Duodenal mucosa (tissue), 2 donors: ENCODE measurements at regions not wholly inside any gene's neighbourhood (a gene's known extent, or its start where the extent isn't known, plus 50 kb on each side); places are given as distances from the start of the nearest gene placed in this dataset.
"Not testable (repeated sequence)": the region's sequence is repeated elsewhere in the genome, so short reads cannot be mapped to it uniquely, and the experiment has no call there.

Source experiments
- H3K27ac ChIP-seq: one replicate; pipeline ENCODE4 v1.7.0; 2013; ENCODE audit warnings: low read depth, low read length
- H3K27me3 ChIP-seq, 2 donors: one replicate each; pipeline ENCODE4 v1.7.0; 2013; ENCODE audit warnings: low read length in 2 of 2, control low read depth in 1 of 2; ENCODE audit not compliant: insufficient read depth in 2 of 2, control insufficient read depth in 1 of 2
- H3K36me3 ChIP-seq, 2 donors: one replicate each; pipeline ENCODE4 v1.7.0; 2013; ENCODE audit warnings: low read length in 2 of 2, control low read depth in 1 of 2; ENCODE audit not compliant: insufficient read depth in 2 of 2, control insufficient read depth in 1 of 2
- H3K4me1 ChIP-seq, 2 donors: one replicate each; pipeline ENCODE4 v1.7.0; 2013; ENCODE audit warnings: low read length in 2 of 2, control low read depth in 1 of 2; ENCODE audit not compliant: insufficient read depth in 2 of 2, control insufficient read depth in 1 of 2
- H3K4me3 ChIP-seq, 2 donors: one replicate each; pipeline ENCODE4 v1.7.0; 2013; ENCODE audit warnings: low read length in 2 of 2, low read depth in 1 of 2
- H3K9ac ChIP-seq, 2 donors: one replicate each; pipeline ENCODE4 v1.7.0; 2013; ENCODE audit warnings: low read length in 2 of 2, low read depth in 1 of 2
- H3K9me3 ChIP-seq, 2 donors: one replicate each; pipeline ENCODE4 v1.7.0; 2013; ENCODE audit warnings: low read length in 2 of 2, control low read depth in 1 of 2; ENCODE audit not compliant: control insufficient read depth in 1 of 2

DNA sequence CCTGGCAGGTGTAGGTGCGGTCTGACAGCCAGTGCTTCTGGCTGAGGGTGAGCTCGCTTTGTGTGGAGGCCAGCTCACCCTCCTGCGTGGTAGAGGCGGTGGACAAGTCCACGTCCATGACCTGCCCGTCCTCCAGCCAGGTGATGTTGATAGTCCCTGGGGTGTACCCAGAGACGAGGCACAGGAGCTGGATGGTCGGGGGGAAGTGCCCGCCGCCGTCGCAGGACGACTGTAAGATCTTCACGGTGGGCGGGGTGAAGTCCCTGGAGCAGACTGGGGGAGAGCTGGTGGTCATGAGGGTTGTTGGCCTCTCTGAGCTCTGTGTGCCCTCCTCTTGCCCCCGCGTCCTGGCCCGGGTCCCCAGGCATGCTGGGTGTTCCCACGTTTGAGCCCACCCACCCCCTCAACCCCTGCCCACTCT lies 74.6 kb downstream of the TMEM121 start:
- H3K4me3 ChIP-seq: no peak overlapping the region
- no peaks in the 10 kb centered on the region for H3K36me3 ChIP-seq
- peaks cover 0 to 3% of the 10 kb centered on the region in 2 donors for H3K4me1 ChIP-seq
- H3K27me3 ChIP-seq: no peaks in the 10 kb centered on the region
- H3K27ac ChIP-seq: no peak overlapping the region
- no peaks in the 10 kb centered on the region for H3K9me3 ChIP-seq
- no peak overlapping the region for H3K9ac ChIP-seq

DNA sequence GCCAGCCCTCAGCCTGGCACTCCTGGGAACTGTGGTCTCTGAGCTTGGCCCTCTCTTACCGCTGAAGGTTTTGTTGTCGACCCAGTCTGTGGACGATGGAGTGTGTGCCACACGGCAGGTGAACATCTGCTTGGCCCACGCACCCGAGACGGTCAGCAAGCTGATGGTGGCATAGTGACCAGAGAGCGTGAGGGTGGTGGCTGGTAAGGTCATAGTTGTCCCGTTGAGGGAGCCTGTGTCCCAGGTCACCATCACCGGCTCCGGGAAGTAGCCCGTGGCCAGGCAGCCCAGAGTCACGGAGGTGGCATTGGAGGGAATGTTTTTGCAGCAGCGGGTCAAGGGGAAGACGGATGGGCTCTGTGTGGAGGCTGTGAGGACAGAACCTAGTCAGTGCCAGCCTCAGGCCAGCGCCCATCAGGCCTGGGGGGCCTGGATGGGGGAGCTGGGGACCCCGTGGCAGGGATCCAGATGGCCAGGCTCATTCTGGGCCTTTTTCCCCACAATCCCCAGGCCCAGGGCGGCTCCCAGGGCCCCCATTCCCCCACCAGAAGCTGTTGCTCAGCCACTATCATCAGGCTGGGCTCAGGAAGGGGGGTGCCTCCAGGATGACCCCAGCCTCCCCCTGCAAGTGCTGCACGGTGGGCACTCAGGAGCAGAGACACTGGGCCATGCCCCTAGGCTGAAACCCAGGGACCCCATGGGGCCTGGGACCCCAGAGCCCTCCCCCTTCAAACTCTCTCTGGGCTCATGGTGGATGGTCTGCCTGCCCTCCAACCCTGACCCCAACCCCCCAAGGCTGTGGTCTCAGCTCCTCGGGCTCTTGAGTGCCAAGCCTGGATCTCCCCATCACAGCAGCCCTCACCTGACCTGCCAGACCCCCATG lies 75.2 kb downstream of the TMEM121 start:
- Histone ChIP-seq H3K27me3 (no peaks in the 10 kb centered on the region), H3K9me3 (no peaks in the 10 kb centered on the region), H3K4me3 (no peak overlapping the region), H3K9ac (no peak overlapping the region), H3K27ac (no peak overlapping the region), H3K36me3 (no peaks in the 10 kb centered on the region), H3K4me1 (peaks cover 0 to 3% of the 10 kb centered on the region in 2 donors)

DNA sequence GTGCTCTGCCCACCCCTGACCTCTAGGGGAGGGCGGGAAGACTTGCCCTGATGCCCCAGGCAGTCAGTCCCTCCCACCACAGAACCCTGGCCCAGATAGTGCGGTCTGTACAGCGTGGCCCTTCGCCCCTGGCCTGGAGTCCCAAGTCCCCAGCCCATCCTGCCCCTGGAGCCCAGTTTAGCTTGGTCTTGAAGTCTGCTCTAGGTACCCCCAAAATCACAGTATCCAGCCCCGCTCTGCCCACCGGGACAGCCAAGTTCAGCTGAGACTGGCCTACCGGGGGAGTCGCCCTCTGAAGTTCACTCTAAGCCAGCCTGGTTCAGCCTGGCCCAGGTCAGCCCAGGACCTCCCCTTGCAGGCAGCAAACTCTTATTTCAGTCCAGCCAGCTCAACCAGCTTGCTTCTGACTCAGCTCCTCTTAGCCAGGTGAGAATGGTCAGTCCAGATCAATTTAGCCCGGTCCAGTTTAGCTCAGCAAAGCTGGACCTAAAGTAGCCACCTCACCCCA lies 75.9 kb downstream of the TMEM121 start:
- H3K27me3 ChIP-seq: no peaks in the 10 kb centered on the region
- H3K9me3 ChIP-seq: no peaks in the 10 kb centered on the region
- no peak overlapping the region for H3K4me3 ChIP-seq
- H3K27ac ChIP-seq: no peak overlapping the region
- H3K36me3 ChIP-seq: no peaks in the 10 kb centered on the region
- H3K4me1 ChIP-seq: peaks cover 0 to 3% of the 10 kb centered on the region in 2 donors
- H3K9ac ChIP-seq: no peak overlapping the region

DNA sequence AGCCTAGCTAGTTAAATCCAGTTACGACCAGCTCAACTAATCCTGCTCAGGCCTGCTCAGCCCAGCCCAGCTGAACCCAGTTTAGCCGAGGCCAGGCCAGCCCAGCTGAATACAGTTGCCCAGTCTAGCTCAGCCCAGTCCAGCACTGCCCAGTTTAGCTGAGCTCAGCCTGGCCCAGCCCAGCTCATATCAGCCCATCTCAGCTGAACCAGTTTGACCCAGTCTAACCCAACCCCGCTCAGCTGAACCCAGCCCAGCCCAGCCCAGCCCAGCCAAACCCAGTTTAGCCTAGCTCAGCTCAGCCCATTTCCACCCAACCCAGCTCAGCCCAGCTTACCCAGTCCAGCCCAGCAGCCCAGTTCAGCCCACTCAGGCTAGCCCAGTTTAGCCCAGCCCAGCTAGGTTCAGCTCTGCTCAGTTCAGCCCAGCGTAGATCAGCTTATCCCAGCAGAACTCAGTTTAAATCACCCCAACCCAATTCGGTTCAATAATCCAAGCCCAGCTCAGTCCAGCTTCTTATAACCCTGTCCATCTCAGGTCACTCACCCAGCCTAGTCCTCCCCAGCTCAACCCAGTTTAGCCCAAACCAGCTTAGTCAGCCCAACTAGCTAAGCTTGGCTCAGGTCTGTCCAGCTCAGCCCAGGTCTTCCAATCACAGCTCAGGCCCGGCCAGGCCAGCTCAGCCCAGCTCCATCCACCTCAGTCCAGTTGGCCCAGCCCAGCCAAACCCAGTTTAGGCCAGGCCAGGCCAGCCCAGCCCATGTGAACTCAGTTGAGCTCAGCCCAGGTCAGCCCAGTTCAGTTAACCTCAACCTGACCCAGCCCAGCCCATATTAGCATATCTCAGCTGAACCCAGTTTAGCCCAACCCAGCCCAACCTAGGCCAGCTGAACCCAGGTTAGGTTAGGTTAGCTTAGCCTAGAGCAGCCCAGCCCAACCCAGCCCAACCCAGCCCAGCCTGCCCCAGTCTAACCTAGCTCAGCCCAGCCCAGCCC lies 76.7 kb downstream of the TMEM121 start:
- H3K9ac ChIP-seq: no peak overlapping the region

DNA sequence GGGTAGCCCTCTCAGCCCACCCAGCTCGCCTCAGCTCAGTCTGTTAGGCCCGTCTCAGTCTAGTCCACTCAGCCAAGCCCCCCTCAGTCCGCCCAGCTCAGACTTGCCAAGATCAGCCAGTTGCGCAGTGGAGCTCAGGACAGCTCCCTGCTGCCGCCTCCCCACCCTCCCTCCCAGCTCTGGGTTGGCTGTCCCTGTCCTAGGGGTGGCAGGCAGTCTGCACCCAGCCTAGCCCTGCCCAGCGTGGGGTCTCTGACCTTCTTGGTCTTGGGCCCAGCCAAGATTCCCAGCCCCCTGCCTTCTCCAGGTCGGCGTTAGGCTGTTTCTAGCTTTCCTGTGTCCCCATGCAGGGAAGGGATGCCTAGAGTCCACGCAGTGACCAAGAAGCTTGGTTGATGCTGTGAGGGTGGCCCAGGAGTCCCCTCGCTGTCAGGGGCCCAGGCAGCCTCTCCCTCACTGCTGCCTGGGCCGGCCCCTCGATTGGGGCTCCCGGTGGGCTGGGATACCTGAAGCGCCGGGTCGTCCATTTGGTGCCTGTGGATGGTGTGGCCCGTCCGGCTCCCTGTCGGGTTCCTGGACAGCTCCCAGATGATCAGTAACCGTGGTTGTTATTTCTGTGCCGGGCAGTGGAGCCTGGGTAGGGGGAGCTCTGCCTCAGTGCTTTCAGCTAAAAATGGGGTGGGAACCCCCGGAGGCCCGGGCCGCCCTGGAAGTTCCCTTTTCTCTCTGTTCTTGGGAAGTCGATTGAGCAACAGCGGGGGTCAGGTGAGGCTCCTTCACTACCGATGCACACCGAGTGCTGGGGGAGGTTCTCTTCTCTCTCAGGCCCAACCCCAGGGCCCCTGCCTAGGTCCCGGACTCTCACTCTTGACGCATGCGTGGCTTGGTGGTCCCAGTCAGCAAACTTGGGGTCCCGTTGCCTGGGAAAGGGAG lies 78.4 kb downstream of the TMEM121 start:
- H3K36me3 ChIP-seq, H3K27ac ChIP-seq, H3K27me3 ChIP-seq, H3K9ac ChIP-seq, H3K4me1 ChIP-seq, H3K4me3 ChIP-seq, H3K9me3 ChIP-seq: not testable (repeated sequence)

More for the DNA sequence above, 76.7 kb downstream of the TMEM121 start:
- Histone ChIP-seq H3K27me3 (no peaks in the 10 kb centered on the region), H3K9me3 (no peaks in the 10 kb centered on the region), H3K27ac (no peak overlapping the region), H3K4me1 (peaks cover 0 to 3% of the 10 kb centered on the region in 2 donors), H3K4me3 (no peak overlapping the region), H3K36me3 (no peaks in the 10 kb centered on the region)

DNA sequence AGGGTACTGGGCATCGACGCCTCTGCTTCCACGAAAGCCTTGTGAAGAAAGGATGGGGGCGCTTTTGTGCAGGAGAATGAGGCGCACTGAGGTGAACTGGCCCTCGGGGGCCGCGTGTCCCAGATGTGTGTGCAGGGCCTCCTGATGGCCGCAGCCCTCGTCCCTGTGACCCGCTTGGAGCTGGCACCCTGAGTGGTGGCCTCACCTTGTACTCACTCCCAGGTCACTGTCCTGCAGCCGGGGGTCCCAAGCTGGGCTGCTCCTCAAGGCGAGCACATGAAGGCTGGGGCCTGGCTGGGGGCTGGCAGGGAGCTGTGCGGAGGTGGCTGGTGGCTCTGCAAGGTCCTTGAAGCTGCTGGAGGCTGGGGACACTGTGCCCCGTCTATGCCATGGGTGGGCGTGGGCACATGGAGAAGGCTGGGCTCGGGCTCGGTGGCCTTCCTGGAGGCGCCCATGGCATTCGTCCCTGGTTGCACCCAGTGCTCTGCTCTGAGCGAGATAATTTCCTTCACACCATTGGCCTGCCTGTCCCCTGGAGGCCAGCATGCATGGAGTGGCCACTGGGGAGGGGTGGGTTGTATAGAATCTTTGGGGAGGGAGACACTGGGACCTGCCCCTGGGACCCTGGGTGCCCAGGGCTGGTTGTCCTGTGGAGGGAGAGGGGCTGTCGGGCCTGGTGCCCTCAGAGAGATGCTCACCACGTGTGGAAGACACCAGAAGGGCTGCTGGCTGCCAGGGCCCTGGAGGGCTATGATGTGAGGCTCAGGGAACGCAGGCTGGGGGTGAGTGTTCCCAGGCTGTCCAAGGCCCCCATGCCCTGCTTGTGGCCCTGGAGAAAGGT lies 79.3 kb downstream of the TMEM121 start:
- H3K4me1 ChIP-seq: peaks cover 0 to 3% of the 10 kb centered on the region in 2 donors
- no peak overlapping the region for H3K27ac ChIP-seq
- no peak overlapping the region for H3K4me3 ChIP-seq
- no peaks in the 10 kb centered on the region for H3K27me3 ChIP-seq
- no peaks in the 10 kb centered on the region for H3K9me3 ChIP-seq
- no peaks in the 10 kb centered on the region for H3K36me3 ChIP-seq
- no peak overlapping the region for H3K9ac ChIP-seq

DNA sequence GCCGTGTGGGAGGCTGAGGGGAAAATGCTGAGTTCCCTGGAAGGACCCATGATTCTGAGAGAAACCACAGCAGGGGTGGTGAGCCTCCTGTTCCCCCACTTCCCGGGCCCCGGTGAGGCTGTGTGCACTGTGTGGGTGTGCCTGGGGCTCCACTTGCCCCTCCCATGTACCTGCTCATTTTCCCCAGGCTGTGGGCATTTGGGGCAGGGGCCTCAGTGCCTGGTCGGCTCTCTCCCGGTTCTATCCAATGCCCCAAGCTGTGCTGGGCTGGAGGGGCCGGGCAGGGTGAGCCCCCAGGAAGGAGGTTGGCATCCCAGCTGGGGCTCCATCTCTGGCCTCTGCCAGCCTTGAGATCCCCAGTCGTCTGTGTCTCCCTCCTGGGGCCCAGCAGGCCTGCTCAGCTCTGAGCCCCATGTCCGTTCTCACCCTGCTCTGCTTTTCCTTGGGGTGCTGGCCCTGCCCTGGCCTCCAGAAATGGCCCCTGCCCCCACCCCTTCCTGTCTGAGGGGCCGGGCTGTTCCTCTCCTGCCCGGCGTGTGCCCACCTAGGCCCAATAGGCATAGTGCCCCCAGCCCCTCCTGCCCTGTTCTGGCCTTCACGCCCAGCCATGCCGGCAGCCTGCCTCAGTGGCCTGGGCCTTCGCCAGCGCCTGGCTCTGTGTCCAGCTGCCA lies 80.1 kb downstream of the TMEM121 start:
- H3K9ac ChIP-seq: not testable (repeated sequence)

DNA sequence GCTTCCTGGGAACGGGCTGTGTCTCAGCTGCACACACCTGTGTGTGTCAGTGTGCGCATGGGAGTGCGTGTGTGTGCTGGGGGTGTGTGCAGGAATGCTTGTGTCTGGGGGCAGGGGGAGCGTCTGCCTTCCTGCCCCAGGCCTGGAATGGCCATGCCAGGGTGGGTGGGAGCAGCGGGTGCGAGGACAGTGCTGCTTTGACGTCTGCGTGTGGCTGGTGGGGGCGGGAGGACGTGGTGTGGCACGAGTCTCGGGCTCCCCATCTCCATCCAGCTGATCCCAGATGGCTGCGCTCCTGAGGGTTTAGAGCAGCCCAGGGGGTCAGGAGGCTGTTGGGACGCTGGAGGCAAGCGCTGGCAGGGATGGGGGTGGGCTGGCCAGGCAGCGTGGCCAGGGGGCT lies 80.6 kb downstream of the TMEM121 start:
- not testable (repeated sequence) for H3K4me1 ChIP-seq, H3K27me3 ChIP-seq, H3K36me3 ChIP-seq, H3K4me3 ChIP-seq, H3K9me3 ChIP-seq, H3K9ac ChIP-seq, H3K27ac ChIP-seq

More for the DNA sequence above, 80.1 kb downstream of the TMEM121 start:
- not testable (repeated sequence) for H3K9me3 ChIP-seq, H3K4me3 ChIP-seq, H3K4me1 ChIP-seq, H3K36me3 ChIP-seq, H3K27me3 ChIP-seq, H3K27ac ChIP-seq
